Activated naive CD4-positive, alpha-beta T cell treated with anti-CD3 and anti-CD28 coated beads, Interleukin-2, amount 50 U/mL, for 72 hours (primary cell): ENCODE measurements at regions not wholly inside any gene's neighbourhood (a gene's known extent, or its start where the extent isn't known, plus 50 kb on each side); places are given as distances from the start of the nearest gene placed in this dataset.

Experiments
- ATAC-seq, 2 donors: fragments of 150-1000 bp; cut with Tn5 transposase; 2 replicates each; pipeline ENCODE4 v1.10.0; 2021; ENCODE audit warnings: mild to moderate bottlenecking in 2 of 2, moderate library complexity in 2 of 2
- DNase-seq, 2 donors: peaks; one replicate each; pipeline ENCODE4 v3.0.0; 2021 to 2022; ENCODE audit warnings: low spot score in 2 of 2
- H3K27ac Mint-ChIP-seq, 2 donors: one replicate each; pipeline ENCODE4 v1.8.0; 2022; ENCODE audit warnings: mild to moderate bottlenecking in 2 of 2, mixed read lengths in 2 of 2
- H3K36me3 Mint-ChIP-seq, 2 donors: one replicate each; pipeline ENCODE4 v1.8.0; 2022; ENCODE audit warnings: mixed read lengths in 2 of 2
- H3K9me3 Mint-ChIP-seq, 2 donors: one replicate each; pipeline ENCODE4 v1.8.0; 2022; ENCODE audit warnings: mixed read lengths in 2 of 2

DNA sequence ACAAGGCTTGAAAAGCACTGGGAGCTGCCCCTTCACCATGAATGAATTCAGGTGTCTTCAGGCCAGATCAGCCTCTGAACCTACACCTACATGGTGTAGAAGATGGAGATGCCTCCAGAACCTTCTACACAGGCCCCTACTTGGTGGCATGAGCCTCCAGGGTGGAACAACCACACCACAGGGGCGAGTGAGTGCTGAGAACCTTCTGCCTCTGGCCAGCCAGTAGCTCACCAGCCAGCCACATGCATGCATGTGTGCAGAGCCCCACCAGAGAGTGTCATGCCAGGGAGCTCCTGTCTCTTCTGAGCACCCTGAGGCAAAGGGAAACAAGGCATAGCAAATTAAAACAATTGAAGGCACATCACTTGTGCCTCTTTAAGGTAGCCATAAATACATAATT is 161.8 kb upstream of the TOPAZ1 start:
- ATAC-seq (no peak), DNase-seq (no peak)
- no peak overlapping the region for H3K27ac Mint-ChIP-seq
- no peaks in the 10 kb centered on the region for H3K9me3 Mint-ChIP-seq
- H3K36me3 Mint-ChIP-seq, result no peaks in the 10 kb centered on the region

GRCh38 chr3:44080474-44081072 is 161.1 kb upstream of the TOPAZ1 start:
- H3K36me3 Mint-ChIP-seq, result no peaks in the 10 kb centered on the region
- ATAC-seq (no peak), DNase-seq (no peak)
- no peaks in the 10 kb centered on the region for H3K9me3 Mint-ChIP-seq
- H3K27ac Mint-ChIP-seq, result no peak overlapping the region

DNA sequence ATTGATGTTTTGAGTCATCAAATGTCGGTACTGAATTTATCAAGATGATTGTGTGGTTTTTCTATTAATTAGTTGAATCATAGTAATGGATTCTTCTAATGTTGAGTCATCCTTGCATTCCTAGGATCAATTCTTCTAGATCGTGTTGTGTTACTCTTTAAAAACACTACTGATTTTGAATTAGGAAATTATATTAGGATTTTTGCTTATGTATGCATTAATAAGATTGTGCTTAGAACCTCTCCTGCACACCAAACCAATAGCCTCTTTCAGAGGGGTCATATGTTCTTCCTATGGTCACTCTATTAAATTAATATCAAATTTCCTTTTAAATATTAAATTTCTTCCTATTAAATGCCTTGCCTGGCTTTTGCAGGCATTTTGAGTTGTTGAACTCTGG is 151.7 kb upstream of the TOPAZ1 start:
- ATAC-seq (no peak), DNase-seq (no peak)
- H3K9me3 Mint-ChIP-seq, result no peaks in the 10 kb centered on the region
- no peaks in the 10 kb centered on the region for H3K36me3 Mint-ChIP-seq
- no peak overlapping the region for H3K27ac Mint-ChIP-seq

- DNase-seq (no peak), ATAC-seq (peak in 1 of 2 donors; percentile 64)
- H3K27ac Mint-ChIP-seq, result no peak overlapping the region
Measured at GRCh38 chr3:44092497-44092896, 149.2 kb upstream of the TOPAZ1 start.

GRCh38 chr3:44093531-44093930 is 148.2 kb upstream of the TOPAZ1 start:
- Mint-ChIP-seq H3K27ac (no peak overlapping the region), H3K36me3 (no peaks in the 10 kb centered on the region), H3K9me3 (no peaks in the 10 kb centered on the region)
- ATAC-seq, result no peak
- DNase-seq, result no peak

More at GRCh38 chr3:44092497-44092896, 149.2 kb upstream of the TOPAZ1 start:
- Mint-ChIP-seq H3K36me3 (no peaks in the 10 kb centered on the region), H3K9me3 (no peaks in the 10 kb centered on the region)

- ATAC-seq, result no peak
- H3K9me3 Mint-ChIP-seq, result no peaks in the 10 kb centered on the region
- no peak for DNase-seq
Measured at GRCh38 chr3:44098656-44099415, 142.8 kb upstream of the TOPAZ1 start.

DNA sequence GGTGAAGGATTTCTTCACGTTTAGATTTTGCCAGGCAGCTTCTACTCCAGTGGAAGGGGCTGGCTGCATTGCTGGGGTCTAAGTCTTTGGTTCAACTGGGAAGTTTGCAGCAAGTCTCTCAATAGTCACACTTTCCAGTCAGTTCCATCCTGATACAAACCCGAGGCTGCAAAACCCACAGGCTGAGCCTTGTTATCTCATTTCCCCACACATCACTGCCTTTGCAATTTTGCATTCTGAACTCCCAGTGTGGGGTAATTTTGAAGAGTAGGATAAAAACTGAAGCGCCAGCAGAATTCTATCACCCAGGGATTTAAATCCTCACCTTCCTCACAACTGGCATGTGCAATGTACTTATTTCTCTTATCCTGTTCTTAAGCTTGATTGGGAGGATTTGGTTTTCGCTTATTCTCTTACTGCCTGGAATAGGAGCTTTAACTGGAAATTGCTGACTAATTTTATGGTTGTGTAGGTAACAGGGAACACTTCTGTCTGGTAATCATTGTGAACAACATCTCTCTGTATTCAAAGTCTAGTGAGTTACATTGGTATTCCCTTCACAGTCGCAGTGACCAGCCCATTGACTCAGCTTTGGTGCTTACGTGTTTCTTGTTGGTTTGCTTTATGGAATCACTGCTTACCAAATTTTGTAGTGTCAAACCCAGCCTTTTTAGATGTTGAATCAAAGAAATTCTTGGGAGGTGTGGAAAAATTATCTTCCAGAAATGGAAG is 142.0 kb upstream of the TOPAZ1 start:
- no peaks in the 10 kb centered on the region for H3K9me3 Mint-ChIP-seq
- no peak overlapping the region for H3K27ac Mint-ChIP-seq
- DNase-seq (no peak), ATAC-seq (no peak)
- no peaks in the 10 kb centered on the region for H3K36me3 Mint-ChIP-seq

More at GRCh38 chr3:44098656-44099415, 142.8 kb upstream of the TOPAZ1 start:
- Mint-ChIP-seq H3K36me3 (no peaks in the 10 kb centered on the region), H3K27ac (no peak overlapping the region)

DNA sequence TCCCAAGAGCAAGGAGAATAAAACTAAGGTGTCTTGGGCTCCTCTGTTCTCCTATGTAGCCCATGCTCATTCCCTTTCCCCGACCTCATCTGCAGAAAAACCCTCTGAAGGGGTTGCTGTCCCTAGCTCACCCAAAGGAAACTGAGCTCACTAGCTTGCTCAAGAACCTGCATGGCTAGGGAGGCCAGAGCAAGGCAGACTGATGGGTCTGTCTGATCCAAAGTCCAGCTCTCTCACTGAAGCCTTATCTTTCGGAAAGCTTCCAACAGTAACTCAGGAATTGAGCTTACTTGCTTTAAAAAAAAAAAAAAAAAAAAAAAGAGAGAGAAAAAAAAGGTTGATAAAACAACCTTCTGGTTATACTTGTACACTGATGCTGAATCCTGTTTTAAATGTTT is 141.4 kb upstream of the TOPAZ1 start:
- DNase-seq (no peak), ATAC-seq (no peak)
- H3K27ac Mint-ChIP-seq, result no peak overlapping the region
- H3K9me3 Mint-ChIP-seq, result no peaks in the 10 kb centered on the region
- H3K36me3 Mint-ChIP-seq, result no peaks in the 10 kb centered on the region

DNA sequence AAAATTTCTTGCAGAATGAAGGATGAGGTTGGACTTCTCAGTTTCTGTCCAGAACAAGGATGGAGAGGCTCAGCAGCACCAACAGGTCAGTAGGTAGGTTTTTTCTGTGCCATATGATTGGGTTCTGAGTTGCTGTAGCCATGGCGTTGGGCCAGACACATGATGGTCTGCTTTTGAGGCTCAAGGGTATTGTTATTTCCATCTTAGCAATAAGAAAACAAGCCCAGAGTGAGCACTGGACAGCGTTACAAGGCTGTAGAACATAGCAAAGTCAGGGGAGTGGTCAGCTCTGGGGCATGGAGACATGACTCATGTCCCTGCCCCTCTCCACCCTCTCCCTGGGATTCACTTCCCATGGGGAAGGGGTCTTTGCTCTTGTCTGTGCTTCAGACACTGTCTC is 137.6 kb upstream of the TOPAZ1 start:
- DNase-seq (no peak), ATAC-seq (no peak)
- H3K9me3 Mint-ChIP-seq, result no peaks in the 10 kb centered on the region
- no peaks in the 10 kb centered on the region for H3K36me3 Mint-ChIP-seq
- H3K27ac Mint-ChIP-seq, result no peak overlapping the region

- Mint-ChIP-seq H3K36me3 (no peaks in the 10 kb centered on the region), H3K27ac (peak overlapping the region; percentile 40 to 62), H3K9me3 (no peaks in the 10 kb centered on the region)
- DNase-seq (peak; percentile 54 to 65), ATAC-seq (peak; percentile 100)
Measured at GRCh38 chr3:44104668-44105321, 136.9 kb upstream of the TOPAZ1 start.

- Mint-ChIP-seq H3K27ac (peak overlapping the region; percentile 62 to 74), H3K9me3 (no peaks in the 10 kb centered on the region), H3K36me3 (no peaks in the 10 kb centered on the region)
- no peak for DNase-seq
- ATAC-seq, result no peak
Measured at GRCh38 chr3:44105571-44105970, 136.1 kb upstream of the TOPAZ1 start.

GRCh38 chr3:44106756-44107155 is 134.9 kb upstream of the TOPAZ1 start:
- Mint-ChIP-seq H3K36me3 (no peaks in the 10 kb centered on the region), H3K9me3 (peaks cover 0 to under 1% of the 10 kb centered on the region in 2 donors), H3K27ac (no peak overlapping the region)
- ATAC-seq, result no peak
- DNase-seq, result no peak

- no peaks in the 10 kb centered on the region for H3K36me3 Mint-ChIP-seq
- no peak overlapping the region for H3K27ac Mint-ChIP-seq
- no peak for DNase-seq
- ATAC-seq, result no peak
- peaks cover 0 to 4% of the 10 kb centered on the region in 2 donors for H3K9me3 Mint-ChIP-seq
Measured at GRCh38 chr3:44108481-44108880, 133.2 kb upstream of the TOPAZ1 start.

GRCh38 chr3:44109771-44110361 is 131.8 kb upstream of the TOPAZ1 start:
- ATAC-seq, result no peak
- Mint-ChIP-seq H3K36me3 (no peaks in the 10 kb centered on the region), H3K9me3 (peaks cover 0 to 4% of the 10 kb centered on the region in 2 donors), H3K27ac (no peak overlapping the region)
- DNase-seq, result no peak

- Mint-ChIP-seq H3K27ac (no peak overlapping the region), H3K9me3 (peaks cover 0 to 4% of the 10 kb centered on the region in 2 donors), H3K36me3 (no peaks in the 10 kb centered on the region)
- ATAC-seq (no peak), DNase-seq (no peak)
Measured at GRCh38 chr3:44110648-44111047, 131.0 kb upstream of the TOPAZ1 start.

DNA sequence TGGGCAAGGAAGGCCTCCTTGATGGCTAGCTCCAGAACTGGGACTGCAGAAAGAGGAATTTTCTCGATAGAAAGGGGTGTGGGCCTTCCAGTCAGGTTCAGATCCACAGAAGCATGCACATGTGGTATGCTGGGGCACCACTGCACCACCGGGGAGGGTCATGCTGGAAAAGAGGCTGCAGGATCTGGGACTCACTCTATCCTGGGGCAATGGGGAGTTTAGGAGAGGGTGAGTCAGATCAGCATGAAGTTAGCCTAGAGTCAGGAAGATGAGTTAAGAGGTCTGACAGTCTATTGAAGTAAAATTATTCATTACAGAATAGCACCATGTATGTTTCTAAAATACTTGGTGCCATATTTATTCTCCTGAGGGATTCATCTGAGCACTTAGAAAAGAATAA is 130.2 kb upstream of the TOPAZ1 start:
- DNase-seq, result no peak
- no peak for ATAC-seq

DNA sequence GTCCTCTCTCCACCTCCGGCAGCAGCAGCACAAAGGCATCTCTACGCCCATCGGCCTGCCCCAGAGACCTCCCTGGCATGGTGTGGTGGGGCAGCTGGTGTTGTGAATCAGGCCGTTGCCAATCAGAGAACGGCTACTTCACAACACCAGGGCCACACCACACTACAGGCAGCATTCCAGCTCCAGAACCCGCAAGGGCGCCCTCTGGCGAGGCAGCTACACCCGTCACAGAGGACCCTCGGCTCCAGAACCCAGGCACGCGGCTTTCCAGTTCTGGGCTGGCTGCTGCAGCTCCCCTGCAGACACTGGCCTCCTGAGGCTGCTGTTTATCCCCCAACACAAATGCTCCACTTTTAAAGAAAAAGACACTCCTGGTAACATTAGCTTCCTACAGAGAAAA is 127.5 kb upstream of the TOPAZ1 start:
- ATAC-seq, result peak in 1 of 2 donors; percentile 52
- Mint-ChIP-seq H3K27ac (no peak overlapping the region), H3K9me3 (peaks cover 0 to 4% of the 10 kb centered on the region in 2 donors), H3K36me3 (no peaks in the 10 kb centered on the region)
- peak in 1 of 2 donors; percentile 51 for DNase-seq

More for the DNA sequence above, 130.2 kb upstream of the TOPAZ1 start:
- Mint-ChIP-seq H3K36me3 (no peaks in the 10 kb centered on the region), H3K9me3 (peaks cover 0 to 4% of the 10 kb centered on the region in 2 donors), H3K27ac (no peak overlapping the region)
